ENCODE measurements at regions not wholly inside any gene's neighbourhood (a gene's known extent, or its start where the extent isn't known, plus 50 kb on each side); places are given as distances from the start of the nearest gene placed in this dataset.

DNA sequence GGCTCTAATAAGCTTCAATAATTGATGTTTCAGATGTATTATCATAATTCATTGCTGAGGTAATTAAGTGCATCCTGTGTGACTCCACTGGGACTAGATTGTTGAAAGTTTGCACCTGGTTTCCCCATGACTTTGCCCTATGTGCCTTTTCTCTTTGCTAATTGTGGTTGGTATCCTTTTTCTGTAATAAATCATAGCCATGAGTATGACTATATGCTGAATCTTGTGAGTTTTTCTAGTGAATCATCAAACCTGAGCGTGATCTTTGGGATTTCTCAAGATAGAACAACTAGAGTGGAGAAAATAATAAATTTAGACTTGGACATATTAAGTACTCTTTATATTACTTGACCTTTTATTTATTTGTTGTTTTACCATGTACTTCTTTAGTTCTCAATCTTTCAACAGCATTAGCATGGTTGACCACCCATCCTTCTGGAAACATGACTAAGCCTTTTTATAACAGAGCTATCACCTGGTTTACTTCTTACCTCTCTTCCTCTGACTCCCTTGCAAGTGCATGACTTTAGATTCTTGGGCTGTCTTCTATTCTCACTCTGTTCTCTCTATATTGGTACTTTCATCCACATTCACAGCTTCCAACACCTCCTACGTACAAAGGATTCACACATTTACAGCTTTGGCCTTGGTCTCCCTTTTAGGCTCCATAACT is 239.6 kb upstream of the TAS2R1 start:
- Histone ChIP-seq H3K18ac (ENCODE audit: low read depth, low read length) (peak overlapping the region; percentile 92; the same call in 1 of the 2 replicates), H2BK120ac (ENCODE audit: low read depth, low read length) (peak overlapping the region; percentile 67; the same call in 1 of the 2 replicates), H3K9me1 (ENCODE audit: insufficient read depth, low read length) (no peaks in the 10 kb centered on the region), H3K56ac (ENCODE audit: extremely low read depth, insufficient read depth, low read length) (no peak overlapping the region), H3K27me3 (ENCODE audit: control insufficient read depth, insufficient read depth, low read length) (no peaks in the 10 kb centered on the region; the same call in 1 of the 2 replicates), H4K20me1 (ENCODE audit: insufficient read depth, low read length) (no peaks in the 10 kb centered on the region), H2AFZ (replicated peaks; ENCODE audit: low read length, poor library complexity) (no peak overlapping the region), H3K14ac (replicated peaks; ENCODE audit: low read depth, low read length) (peak overlapping the region; percentile 33), H3K4me3 (ENCODE audit: insufficient read depth, low read depth, low read length) (no peak overlapping the region), H4K5ac (ENCODE audit: low read depth, low read length) (peak overlapping the region; percentile 68; the same call in 1 of the 2 replicates), H3K4me2 (ENCODE audit: low read depth, low read length) (peak overlapping the region; percentile 8; the same call in 1 of the 2 replicates), H2AK5ac (ENCODE audit: low read depth, low read length) (no peak overlapping the region; the same call in 1 of the 2 replicates), H2BK5ac (ENCODE audit: low read depth, low read length, poor library complexity, severe bottlenecking) (peak overlapping the region; percentile 55), H2BK15ac (ENCODE audit: low read depth, low read length) (peak overlapping the region; percentile 37; the same call in 2 of the 3 replicates), H3K36me3 (ENCODE audit: control insufficient read depth, insufficient read depth, low read length) (no peaks in the 10 kb centered on the region), H3K27ac (ENCODE audit: insufficient read depth, low read length) (no peak overlapping the region), H3K9me3 (ENCODE audit: control insufficient read depth, insufficient read depth, low read length) (peaks cover 15% of the 10 kb centered on the region), H3K9ac (ENCODE audit: low read depth, low read length) (no peak overlapping the region), H2AK9ac (replicated peaks; ENCODE audit: low read depth, low read length, poor library complexity) (no peak overlapping the region), H2BK20ac (ENCODE audit: low read depth, low read length) (peak overlapping the region; percentile 76), H3K79me1 (ENCODE audit: low read depth in 1 of 2, low read length in 2 of 2) (no peaks in the 10 kb centered on the region), H4K91ac (ENCODE audit: insufficient read depth, low read depth, low read length) (no peak overlapping the region), H3K4me1 (ENCODE audit: control insufficient read depth, insufficient read depth, low read length) (peaks cover 2% of the 10 kb centered on the region; the same call in 1 of the 2 replicates), H3K4ac (ENCODE audit: low read depth, low read length) (peak overlapping the region; percentile 37; the same call in 1 of the 2 replicates), H3K23ac (ENCODE audit: low read depth, low read length) (no peak overlapping the region; the same call in 1 of the 2 replicates), H4K8ac (ENCODE audit: low read depth in 2 of 2, low read length in 2 of 2) (peak overlapping the region; percentile 18 to 61; a peak in 3 of 4 replicates)
- BruUV-seq (replicated peaks) = no TSS peak
- TF ChIP-seq MAFK (IDR thresholded peaks at IDR 0.05; ENCODE audit: low read depth, low read length) (no peak), NFE2L2 (IDR thresholded peaks at IDR 0.05; ENCODE audit: low read depth, low read length) (peak; percentile 27; the same call in 1 of the 2 replicates), BHLHE40 (IDR thresholded peaks at IDR 0.05; ENCODE audit: low read depth, low read length) (peak; percentile 53), FOS (IDR thresholded peaks at IDR 0.05; ENCODE audit: low read depth, low read length) (peak; percentile 71), CEBPB (IDR thresholded peaks at IDR 0.05; ENCODE audit: low read depth, low read length) (peak; percentile 38; the same call in 1 of the 2 replicates)
- intact Hi-C loops (cut with micrococcal nuclease) = no loop called here
- dilution Hi-C loops (cut with HindIII; ENCODE audit: low sequenced_read_pairs, unreplicated experiment) = no loop called here
- ChIA-PET POLR2A (ENCODE audit: unreplicated experiment) (no interaction called here), CTCF (interaction anchor here (1.4 kb wide), 1 partner anchor 17 kb away, joined by 3 read pairs; no protein-coding TSS in a partner anchor)
- WGBS, 2 experiments (ENCODE audit: extremely low coverage in 2 of 2, insufficient read length in 1 of 2) = no CpG with 5 or more reads among the region's 2 CpGs
- DNase-seq = peak; percentile 92
- in situ Hi-C loops (cut with MboI; ENCODE audit: low sequenced_read_pairs) = no loop called here
- peak; percentile 80 for ATAC-seq (ENCODE audit: low read depth)

Data from IMR-90 (cell line).